ENCODE measurements at regions not wholly inside any gene's neighbourhood (a gene's known extent, or its start where the extent isn't known, plus 50 kb on each side); places are given as distances from the start of the nearest gene placed in this dataset.

- no peaks in the 10 kb centered on the region for H3K36me3 ChIP-seq (ENCODE audit: insufficient read depth, low read length)
- H3K9me3 ChIP-seq (ENCODE audit: low read length): no peaks in the 10 kb centered on the region
- peaks cover 34 to 45% (median 44%) of the 10 kb centered on the region in 3 donors for H3K4me1 Mint-ChIP-seq
- H3K36me3 Mint-ChIP-seq: no peaks in the 10 kb centered on the region
- no peak for DNase-seq
- H3K27me3 Mint-ChIP-seq: peaks cover 0 to 1% of the 10 kb centered on the region in 2 donors
- no peak overlapping the region for H3K4me3 ChIP-seq (ENCODE audit: low read length)
- peak overlapping the region in 2 of 8 donors; percentile 57 to 62 for H3K27ac Mint-ChIP-seq
- H3K27ac ChIP-seq (ENCODE audit: low read depth, low read length): no peak overlapping the region
- no peaks in the 10 kb centered on the region for H3K27me3 ChIP-seq (ENCODE audit: insufficient read depth, low read length, poor library complexity, severe bottlenecking)
- H3K4me3 Mint-ChIP-seq: no peak overlapping the region
- no peaks in the 10 kb centered on the region for H3K9me3 Mint-ChIP-seq
- POLR2A ChIA-PET: interaction anchor here (0.5 kb wide), 2 partner anchors 137 to 186 kb away, joined by 4 read pairs; no protein-coding TSS in a partner anchor
- CTCF ChIA-PET: no interaction called here
- peaks cover 25% of the 10 kb centered on the region for H3K4me1 ChIP-seq (ENCODE audit: insufficient read depth, low read length)
Observed at GRCh38 chr1:234909851-234910250, 218.8 kb downstream of the TOMM20 start.

- H3K4me3 ChIP-seq (ENCODE audit: low read length): no peak overlapping the region
- Mint-ChIP-seq H3K36me3 (no peaks in the 10 kb centered on the region), H3K27ac (peak overlapping the region in 7 of 8 donors; percentile 11 to 62 (median 37)), H3K27me3 (peaks cover 0 to 1% of the 10 kb centered on the region in 2 donors), H3K4me3 (no peak overlapping the region), H3K4me1 (peaks cover 34 to 45% (median 43%) of the 10 kb centered on the region in 3 donors), H3K9me3 (no peaks in the 10 kb centered on the region)
- H3K27ac ChIP-seq (ENCODE audit: low read depth, low read length): no peak overlapping the region
- no peaks in the 10 kb centered on the region for H3K36me3 ChIP-seq (ENCODE audit: insufficient read depth, low read length)
- no peaks in the 10 kb centered on the region for H3K27me3 ChIP-seq (ENCODE audit: insufficient read depth, low read length, poor library complexity, severe bottlenecking)
- DNase-seq: no peak
- CTCF ChIA-PET: no interaction called here
- POLR2A ChIA-PET: interaction anchor here (0.5 kb wide), 1 partner anchor 185 kb away, joined by 4 read pairs; no protein-coding TSS in a partner anchor
- peaks cover 25% of the 10 kb centered on the region for H3K4me1 ChIP-seq (ENCODE audit: insufficient read depth, low read length)
- no peaks in the 10 kb centered on the region for H3K9me3 ChIP-seq (ENCODE audit: low read length)
Observed at GRCh38 chr1:234909307-234909810, 219.3 kb downstream of the TOMM20 start.

- Mint-ChIP-seq H3K27ac (peak overlapping the region in 3 of 8 donors; percentile 58 to 93 (median 70)), H3K4me3 (no peak overlapping the region), H3K36me3 (no peaks in the 10 kb centered on the region), H3K9me3 (no peaks in the 10 kb centered on the region), H3K4me1 (peaks cover 33 to 41% (median 35%) of the 10 kb centered on the region in 3 donors), H3K27me3 (peaks cover 0 to 1% of the 10 kb centered on the region in 2 donors)
- no peaks in the 10 kb centered on the region for H3K27me3 ChIP-seq (ENCODE audit: insufficient read depth, low read length, poor library complexity, severe bottlenecking)
- H3K9me3 ChIP-seq (ENCODE audit: low read length): no peaks in the 10 kb centered on the region
- ChIA-PET CTCF (no interaction called here), POLR2A (no interaction called here)
- no peaks in the 10 kb centered on the region for H3K36me3 ChIP-seq (ENCODE audit: insufficient read depth, low read length)
- H3K27ac ChIP-seq (ENCODE audit: low read depth, low read length): no peak overlapping the region
- no peak for DNase-seq
- H3K4me3 ChIP-seq (ENCODE audit: low read length): no peak overlapping the region
- H3K4me1 ChIP-seq (ENCODE audit: insufficient read depth, low read length): peaks cover 25% of the 10 kb centered on the region
Observed at GRCh38 chr1:234908571-234908970, 220.1 kb downstream of the TOMM20 start.

- no peaks in the 10 kb centered on the region for H3K9me3 ChIP-seq (ENCODE audit: low read length)
- Mint-ChIP-seq H3K4me3 (no peak overlapping the region), H3K9me3 (no peaks in the 10 kb centered on the region), H3K27ac (peak overlapping the region in 1 of 8 donors; percentile 70), H3K27me3 (peaks cover 0 to 1% of the 10 kb centered on the region in 2 donors), H3K4me1 (peaks cover 27 to 35% (median 29%) of the 10 kb centered on the region in 3 donors), H3K36me3 (no peaks in the 10 kb centered on the region)
- H3K36me3 ChIP-seq (ENCODE audit: insufficient read depth, low read length): no peaks in the 10 kb centered on the region
- POLR2A ChIA-PET: no interaction called here
- H3K4me1 ChIP-seq (ENCODE audit: insufficient read depth, low read length): peaks cover 21% of the 10 kb centered on the region
- no peak for DNase-seq
- CTCF ChIA-PET: no interaction called here
- no peak overlapping the region for H3K27ac ChIP-seq (ENCODE audit: low read depth, low read length)
- no peak overlapping the region for H3K4me3 ChIP-seq (ENCODE audit: low read length)
- H3K27me3 ChIP-seq (ENCODE audit: insufficient read depth, low read length, poor library complexity, severe bottlenecking): no peaks in the 10 kb centered on the region
Observed at GRCh38 chr1:234907940-234908405, 220.7 kb downstream of the TOMM20 start.

- H3K27ac Mint-ChIP-seq: no peak overlapping the region
Observed at GRCh38 chr1:234907208-234907939, 221.3 kb downstream of the TOMM20 start.

GRCh38 chr1:234906654-234907053, 222.0 kb downstream of the TOMM20 start:
- H3K9me3 Mint-ChIP-seq: no peaks in the 10 kb centered on the region
- H3K4me1 ChIP-seq (ENCODE audit: insufficient read depth, low read length): peaks cover 8% of the 10 kb centered on the region
- H3K27me3 ChIP-seq (ENCODE audit: insufficient read depth, low read length, poor library complexity, severe bottlenecking): no peaks in the 10 kb centered on the region
- no peak for DNase-seq
- CTCF ChIA-PET: no interaction called here
- no peaks in the 10 kb centered on the region for H3K36me3 Mint-ChIP-seq
- no peaks in the 10 kb centered on the region for H3K36me3 ChIP-seq (ENCODE audit: insufficient read depth, low read length)
- no peak overlapping the region for H3K27ac ChIP-seq (ENCODE audit: low read depth, low read length)
- H3K27me3 Mint-ChIP-seq: peaks cover 0 to 1% of the 10 kb centered on the region in 2 donors
- H3K4me3 Mint-ChIP-seq: no peak overlapping the region
- H3K4me1 Mint-ChIP-seq: peaks cover 14 to 22% (median 16%) of the 10 kb centered on the region in 3 donors
- POLR2A ChIA-PET: no interaction called here
- H3K4me3 ChIP-seq (ENCODE audit: low read length): no peak overlapping the region
- H3K9me3 ChIP-seq (ENCODE audit: low read length): no peaks in the 10 kb centered on the region
- no peak overlapping the region for H3K27ac Mint-ChIP-seq

More at GRCh38 chr1:234907208-234907939, 221.3 kb downstream of the TOMM20 start:
- Histone ChIP-seq H3K4me1 (ENCODE audit: insufficient read depth, low read length) (peaks cover 15% of the 10 kb centered on the region), H3K36me3 (ENCODE audit: insufficient read depth, low read length) (no peaks in the 10 kb centered on the region), H3K27ac (ENCODE audit: low read depth, low read length) (no peak overlapping the region), H3K27me3 (ENCODE audit: insufficient read depth, low read length, poor library complexity, severe bottlenecking) (no peaks in the 10 kb centered on the region), H3K4me3 (ENCODE audit: low read length) (no peak overlapping the region), H3K9me3 (ENCODE audit: low read length) (no peaks in the 10 kb centered on the region)
- Mint-ChIP-seq H3K4me3 (no peak overlapping the region), H3K9me3 (no peaks in the 10 kb centered on the region), H3K4me1 (peaks cover 21 to 29% (median 23%) of the 10 kb centered on the region in 3 donors), H3K36me3 (no peaks in the 10 kb centered on the region), H3K27me3 (peaks cover 0 to 1% of the 10 kb centered on the region in 2 donors)
- CTCF ChIA-PET: no interaction called here
- POLR2A ChIA-PET: no interaction called here
- no peak for DNase-seq

GRCh38 chr1:234902774-234903547, 225.7 kb downstream of the TOMM20 start:
- Histone ChIP-seq H3K27ac (ENCODE audit: low read depth, low read length) (no peak overlapping the region), H3K36me3 (ENCODE audit: insufficient read depth, low read length) (no peaks in the 10 kb centered on the region), H3K27me3 (ENCODE audit: insufficient read depth, low read length, poor library complexity, severe bottlenecking) (no peaks in the 10 kb centered on the region), H3K9me3 (ENCODE audit: low read length) (no peaks in the 10 kb centered on the region), H3K4me3 (ENCODE audit: low read length) (no peak overlapping the region), H3K4me1 (ENCODE audit: insufficient read depth, low read length) (no peaks in the 10 kb centered on the region)
- Mint-ChIP-seq H3K27me3 (peaks cover 0 to 3% of the 10 kb centered on the region in 2 donors), H3K27ac (peak overlapping the region in 2 of 8 donors; percentile 7 to 46), H3K9me3 (no peaks in the 10 kb centered on the region), H3K36me3 (no peaks in the 10 kb centered on the region), H3K4me1 (no peaks in the 10 kb centered on the region), H3K4me3 (no peak overlapping the region)
- no peak for DNase-seq
- CTCF ChIA-PET: interaction anchor here (1.7 kb wide), 1 partner anchor 9 kb away, joined by 4 read pairs; no protein-coding TSS in a partner anchor
- POLR2A ChIA-PET: no interaction called here

All from CD8-positive, alpha-beta memory T cell (primary cell).